ENCODE measurements at regions not wholly inside any gene's neighbourhood (a gene's known extent, or its start where the extent isn't known, plus 50 kb on each side); places are given as distances from the start of the nearest gene placed in this dataset.

- TF ChIP-seq, protein P1, sequence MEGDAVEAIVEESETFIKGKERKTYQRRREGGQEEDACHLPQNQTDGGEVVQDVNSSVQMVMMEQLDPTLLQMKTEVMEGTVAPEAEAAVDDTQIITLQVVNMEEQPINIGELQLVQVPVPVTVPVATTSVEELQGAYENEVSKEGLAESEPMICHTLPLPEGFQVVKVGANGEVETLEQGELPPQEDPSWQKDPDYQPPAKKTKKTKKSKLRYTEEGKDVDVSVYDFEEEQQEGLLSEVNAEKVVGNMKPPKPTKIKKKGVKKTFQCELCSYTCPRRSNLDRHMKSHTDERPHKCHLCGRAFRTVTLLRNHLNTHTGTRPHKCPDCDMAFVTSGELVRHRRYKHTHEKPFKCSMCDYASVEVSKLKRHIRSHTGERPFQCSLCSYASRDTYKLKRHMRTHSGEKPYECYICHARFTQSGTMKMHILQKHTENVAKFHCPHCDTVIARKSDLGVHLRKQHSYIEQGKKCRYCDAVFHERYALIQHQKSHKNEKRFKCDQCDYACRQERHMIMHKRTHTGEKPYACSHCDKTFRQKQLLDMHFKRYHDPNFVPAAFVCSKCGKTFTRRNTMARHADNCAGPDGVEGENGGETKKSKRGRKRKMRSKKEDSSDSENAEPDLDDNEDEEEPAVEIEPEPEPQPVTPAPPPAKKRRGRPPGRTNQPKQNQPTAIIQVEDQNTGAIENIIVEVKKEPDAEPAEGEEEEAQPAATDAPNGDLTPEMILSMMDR (IDR thresholded peaks at IDR 0.05) = no peak
- no peak for TF ChIP-seq POLR2A (IDR thresholded peaks at IDR 0.05)
Observed at GRCh38 chr2:145059914-145060313, 540.0 kb upstream of the ZEB2 start.

All from uterus (tissue), 2 donors.